GM19463 (cell line): ENCODE measurements at regions not wholly inside any gene's neighbourhood (a gene's known extent, or its start where the extent isn't known, plus 50 kb on each side); places are given as distances from the start of the nearest gene placed in this dataset.

Experiments used
- ATAC-seq: cut with Tn5 transposase; IDR thresholded peaks from one replicate; pipeline ENCODE4 v1.9.1; 2021; ENCODE audit warnings: mild to moderate bottlenecking, moderate library complexity; ENCODE audit not compliant: unreplicated experiment

GRCh38 chr5:99928490-99928889 lies 606.7 kb upstream of the FAM174A start:
- no peak for ATAC-seq

- ATAC-seq, result peak; percentile 57
Measured at GRCh38 chr5:99926463-99926862, 608.7 kb upstream of the FAM174A start.

- ATAC-seq, result no peak
Measured at GRCh38 chr5:99922386-99922785, 612.8 kb upstream of the FAM174A start.

DNA sequence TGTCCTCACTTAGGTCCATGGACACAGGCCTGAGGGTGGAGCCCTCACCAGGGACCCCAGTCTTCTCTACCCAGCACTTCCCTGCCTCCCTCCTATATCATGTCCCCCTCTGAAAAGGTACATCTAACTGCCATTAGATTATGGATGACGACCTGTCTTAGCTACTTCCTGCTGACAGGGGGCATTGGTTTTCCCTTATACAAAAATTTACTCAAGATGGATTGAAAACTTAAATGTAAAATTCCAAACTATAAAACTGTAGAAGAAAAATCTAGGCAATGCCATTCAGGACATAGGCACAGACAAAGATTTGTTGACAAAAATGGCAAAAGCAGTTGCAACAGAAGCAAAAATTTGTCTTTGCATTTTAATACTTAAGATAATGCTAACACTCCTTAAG lies 623.2 kb upstream of the FAM174A start:
- ATAC-seq, result no peak

DNA sequence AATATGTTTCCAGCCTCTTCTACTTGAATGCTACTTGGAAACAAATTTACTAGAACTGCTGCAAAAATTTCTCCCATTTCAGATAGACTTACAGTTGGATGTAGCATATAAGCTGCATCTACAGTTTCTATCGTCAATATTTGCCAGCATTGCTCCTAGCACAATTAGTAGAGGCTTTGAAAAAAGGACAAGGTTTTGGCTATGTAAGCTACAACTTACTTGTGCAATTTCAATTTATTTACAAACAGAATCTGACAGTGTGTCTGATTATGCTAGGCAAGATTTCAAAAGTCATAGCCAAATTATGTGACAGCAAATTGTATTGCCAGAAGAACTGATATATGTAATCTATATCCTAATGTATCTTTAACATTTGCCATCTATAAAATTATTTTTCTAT lies 628.4 kb upstream of the FAM174A start:
- ATAC-seq, result no peak

DNA sequence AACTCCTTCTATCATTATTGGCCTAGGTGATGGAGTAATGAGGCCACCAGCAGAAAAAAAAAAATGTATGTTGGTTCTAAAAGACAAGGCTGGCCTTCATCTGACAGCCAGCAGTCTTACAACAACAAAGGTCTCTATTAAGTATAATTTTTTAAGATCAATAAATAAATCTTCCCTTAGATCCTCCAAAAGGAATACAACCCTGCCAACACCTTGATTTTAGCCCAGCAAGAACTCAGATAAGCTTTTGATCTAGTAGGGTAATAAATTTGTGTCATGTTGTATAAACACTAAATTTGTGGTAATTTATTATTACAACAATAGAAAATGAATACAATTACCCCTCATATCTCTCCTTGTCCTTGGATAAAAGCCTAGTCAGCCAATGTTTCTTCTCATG lies 633.2 kb upstream of the FAM174A start:
- ATAC-seq, result no peak

DNA sequence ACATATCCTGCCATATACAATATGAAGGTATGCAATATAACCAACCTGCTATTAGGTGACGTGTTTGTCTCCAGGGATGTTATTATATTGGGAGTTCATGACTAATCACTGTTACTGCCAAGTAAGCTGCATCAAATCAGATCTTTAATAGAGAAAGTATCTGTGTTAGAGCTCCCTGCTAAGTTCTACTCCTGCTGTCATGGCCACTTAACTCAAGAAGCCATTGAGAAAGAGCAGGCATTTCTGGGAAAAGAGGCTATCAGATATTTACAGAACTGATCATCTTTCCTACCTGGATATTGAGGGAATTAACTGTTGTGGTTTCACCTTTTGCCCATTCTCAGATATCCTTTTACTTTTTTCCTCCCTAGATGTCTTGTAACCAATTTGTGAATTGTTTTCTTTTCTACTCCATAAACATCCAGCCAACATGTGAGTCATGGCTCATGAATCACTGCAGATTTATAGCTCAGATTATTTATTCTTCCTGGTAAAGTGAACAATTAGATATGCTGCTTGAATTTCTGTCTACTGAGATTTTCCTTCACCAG lies 634.8 kb upstream of the FAM174A start:
- no peak for ATAC-seq

DNA sequence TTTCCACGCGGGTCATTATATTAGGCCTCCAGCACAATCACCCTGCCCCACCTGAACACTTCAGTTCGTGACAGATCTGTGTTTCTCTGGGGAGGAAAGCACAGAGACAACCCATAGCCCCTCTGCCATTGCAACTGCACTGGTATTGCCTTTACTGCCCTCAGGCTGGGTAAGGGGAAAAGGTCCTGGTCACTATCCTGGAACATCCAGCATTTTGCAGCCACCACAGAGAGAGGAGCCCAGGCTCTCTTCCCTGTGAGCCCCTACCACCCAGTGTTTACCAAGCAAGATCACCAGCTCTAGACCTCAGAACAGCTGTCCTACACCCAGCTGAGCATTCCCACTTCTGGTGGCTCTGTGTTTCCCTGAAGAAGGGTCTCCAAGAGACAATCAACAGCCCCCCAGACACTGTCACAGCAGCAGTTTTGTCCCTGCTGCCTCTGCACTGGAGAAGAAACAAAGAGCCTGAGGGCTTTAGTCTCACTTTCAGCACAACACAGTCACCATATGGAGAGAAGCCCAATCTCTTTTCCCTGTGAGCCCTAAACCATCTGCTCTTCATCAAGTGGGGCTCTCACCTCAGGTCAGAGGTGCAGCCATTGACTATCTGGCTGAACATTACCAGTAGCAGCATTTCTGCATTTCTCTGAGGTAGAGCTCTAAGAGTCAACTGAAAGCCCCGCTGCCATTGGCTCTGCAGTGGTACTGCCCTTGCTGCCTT lies 655.2 kb upstream of the FAM174A start:
- no peak for ATAC-seq

- ATAC-seq, result no peak
Measured at GRCh38 chr5:99878830-99879229, 656.3 kb upstream of the FAM174A start.

DNA sequence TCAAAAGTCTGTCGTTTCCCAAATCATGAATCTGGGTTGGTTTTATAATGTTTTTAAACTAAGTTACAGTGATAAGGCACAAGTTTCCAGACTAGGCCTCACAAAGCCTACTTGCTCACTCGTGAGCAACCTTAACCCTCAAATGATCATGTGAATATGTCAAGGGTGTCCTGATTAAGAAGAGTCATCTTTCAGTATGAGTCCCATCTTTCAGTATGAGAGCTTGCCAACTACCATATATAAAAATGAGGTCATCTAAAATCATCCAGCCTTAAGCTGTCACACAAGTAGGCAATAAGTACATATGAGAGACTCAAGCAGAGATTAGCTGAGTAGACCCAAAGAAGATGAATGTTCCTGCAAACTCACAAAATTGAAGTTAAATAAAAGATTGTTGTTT lies 668.4 kb upstream of the FAM174A start:
- ATAC-seq, result peak; percentile 97

GRCh38 chr5:99865159-99865558 lies 670.0 kb upstream of the FAM174A start:
- ATAC-seq, result no peak

DNA sequence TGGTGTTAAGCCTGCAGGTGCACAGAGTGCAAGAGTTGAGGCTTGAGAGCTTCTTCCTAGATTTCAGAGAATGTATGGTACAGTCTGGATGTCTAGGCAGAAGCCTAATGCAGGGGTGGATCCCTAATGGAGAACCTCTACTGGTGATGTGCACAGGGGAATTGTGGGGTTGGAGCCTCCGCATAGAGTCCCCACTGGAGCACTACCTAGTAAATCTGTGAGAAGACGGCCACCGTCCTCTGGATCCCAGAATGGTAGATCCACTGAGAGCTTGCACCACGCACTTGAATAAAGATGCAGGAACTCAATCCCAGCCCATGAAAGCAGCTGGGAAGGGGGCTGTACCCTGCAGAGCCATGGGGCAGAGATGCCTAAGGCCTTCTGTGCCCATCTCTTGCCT lies 699.4 kb upstream of the FAM174A start:
- ATAC-seq, result no peak

GRCh38 chr5:99827136-99827535 lies 708.0 kb upstream of the FAM174A start:
- no peak for ATAC-seq

GRCh38 chr5:99817796-99818195 lies 717.4 kb upstream of the FAM174A start:
- ATAC-seq, result no peak

DNA sequence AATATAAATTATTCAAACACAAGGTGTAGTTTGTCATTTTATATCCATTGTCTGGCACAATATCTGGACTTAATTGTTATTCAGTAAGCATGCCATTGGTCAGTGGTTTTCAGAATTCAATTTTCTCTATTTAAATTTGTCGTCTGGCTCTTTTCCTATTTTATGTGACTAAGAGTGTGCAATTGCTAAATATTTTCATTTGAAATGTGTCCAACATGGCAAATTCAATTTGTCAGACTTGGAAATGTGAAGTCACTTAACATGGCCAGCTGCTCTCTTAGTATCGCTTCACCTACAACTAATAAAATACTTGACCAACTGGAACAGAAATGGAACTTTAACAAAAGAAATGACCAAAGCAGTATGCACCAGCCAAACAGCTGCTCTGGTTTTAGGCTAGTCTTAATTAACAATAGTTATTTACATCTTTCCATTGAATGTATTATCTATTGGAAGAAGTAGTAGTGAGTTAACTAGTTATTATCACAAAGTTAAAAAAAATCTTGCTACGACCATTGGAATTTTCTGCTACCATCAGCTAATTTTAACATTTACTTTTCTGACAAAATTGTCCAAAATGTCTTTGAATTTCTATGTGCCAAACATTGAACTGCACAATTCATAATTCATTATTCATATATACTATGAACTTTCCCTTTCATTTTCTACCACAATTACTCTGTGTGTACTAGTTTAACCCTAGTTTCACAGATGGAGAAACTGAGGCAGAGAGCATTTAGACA lies 720.7 kb upstream of the FAM174A start:
- no peak for ATAC-seq

DNA sequence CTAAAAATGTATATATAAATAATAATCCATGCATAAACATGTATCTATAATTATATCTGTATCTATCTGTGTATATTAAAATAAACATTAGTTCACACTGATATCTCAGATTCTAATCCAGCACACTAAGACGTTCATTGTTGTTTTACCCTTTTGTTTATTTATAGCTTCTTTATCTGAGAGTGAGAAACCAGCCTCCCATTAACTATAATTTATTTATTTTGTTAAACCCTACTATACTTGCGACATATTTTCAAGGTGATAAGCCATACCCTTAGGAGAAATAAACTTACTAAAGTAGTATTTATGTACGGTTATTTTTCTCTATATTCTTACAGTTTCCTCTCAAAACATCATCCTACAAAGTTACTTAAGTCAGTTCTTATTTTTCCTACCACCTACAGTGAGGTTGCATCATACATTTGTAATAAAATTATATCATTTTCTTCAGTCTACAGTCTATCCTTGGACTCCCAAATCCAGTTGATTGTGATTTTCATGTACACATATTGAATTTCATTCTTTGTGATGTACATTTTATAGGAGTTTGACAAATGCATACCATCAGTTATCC lies 726.4 kb upstream of the FAM174A start:
- no peak for ATAC-seq

DNA sequence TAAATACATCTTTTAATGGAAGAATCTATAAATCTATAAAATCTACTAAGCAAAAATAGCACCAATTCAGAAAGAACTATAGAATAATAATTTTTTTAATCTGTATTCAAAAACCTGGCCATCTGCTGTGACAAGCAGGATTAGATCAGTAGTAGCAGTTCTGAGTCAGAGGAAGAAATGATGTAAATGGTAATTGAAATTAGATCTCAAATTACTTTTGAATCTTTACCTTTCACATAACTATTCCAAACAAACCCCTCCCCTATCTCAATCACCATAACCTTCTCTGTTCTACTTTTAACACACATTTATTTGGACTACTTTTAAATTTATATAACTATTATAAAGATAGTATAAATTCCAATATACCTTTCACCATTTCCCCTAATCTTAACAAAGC lies 727.8 kb upstream of the FAM174A start:
- no peak for ATAC-seq

GRCh38 chr5:99795031-99795430 lies 740.1 kb upstream of the FAM174A start:
- no peak for ATAC-seq

DNA sequence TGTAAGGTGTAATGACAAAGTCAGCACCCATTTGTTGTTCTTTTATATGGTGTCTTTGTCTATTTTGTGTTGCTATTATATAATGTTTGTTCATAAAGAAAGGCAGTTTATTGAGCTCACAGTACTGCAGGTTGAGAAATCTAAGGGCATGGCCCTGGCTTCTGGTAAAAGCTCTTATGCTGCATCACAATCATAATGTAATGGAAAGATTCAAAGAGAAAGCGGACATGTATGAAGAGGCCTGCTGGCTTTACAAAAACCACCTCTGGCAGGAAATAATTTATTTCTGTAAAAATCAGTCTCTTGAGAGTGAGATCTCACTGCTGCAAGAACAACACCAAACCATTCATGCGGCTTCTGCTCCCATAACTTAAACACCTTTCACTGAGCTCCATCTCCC lies 746.7 kb upstream of the FAM174A start:
- ATAC-seq, result no peak

DNA sequence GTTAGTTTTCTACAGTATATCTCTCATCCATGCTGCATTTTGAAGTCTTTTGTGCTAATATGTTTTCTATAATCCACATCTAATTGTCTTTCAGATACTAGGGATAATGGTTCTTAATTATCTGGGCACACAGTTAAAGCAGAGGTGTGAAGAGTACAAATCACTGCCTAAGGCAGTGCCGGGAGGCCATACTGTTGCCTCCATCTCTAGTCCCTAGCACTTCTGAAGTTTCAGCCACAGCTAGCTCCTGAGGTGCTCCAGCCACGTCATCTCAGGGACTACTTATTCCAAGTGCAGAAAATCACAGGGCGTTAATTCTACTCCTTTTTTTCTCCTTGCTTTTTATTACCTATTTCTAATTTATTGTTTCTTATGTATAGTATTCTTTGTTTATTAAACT lies 760.0 kb upstream of the FAM174A start:
- ATAC-seq, result no peak

DNA sequence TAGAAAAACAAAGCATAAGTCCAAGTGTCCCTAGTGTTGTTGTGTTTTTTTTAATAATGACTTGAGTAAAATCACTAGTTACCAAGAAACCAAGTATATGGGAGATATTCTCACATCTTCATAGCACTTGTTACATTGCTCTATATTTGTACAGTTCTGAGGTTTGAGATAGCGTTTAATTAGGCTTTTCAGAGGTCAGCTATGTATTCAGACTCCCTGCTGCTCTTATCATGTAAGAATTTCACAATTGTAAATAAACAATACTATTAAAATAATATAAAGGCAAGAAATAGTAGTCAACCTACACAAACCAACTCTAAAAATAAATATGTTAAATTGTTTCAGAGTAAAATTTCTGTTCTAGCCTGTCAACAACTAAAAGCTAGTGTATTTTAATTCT lies 761.9 kb upstream of the FAM174A start:
- ATAC-seq, result no peak

DNA sequence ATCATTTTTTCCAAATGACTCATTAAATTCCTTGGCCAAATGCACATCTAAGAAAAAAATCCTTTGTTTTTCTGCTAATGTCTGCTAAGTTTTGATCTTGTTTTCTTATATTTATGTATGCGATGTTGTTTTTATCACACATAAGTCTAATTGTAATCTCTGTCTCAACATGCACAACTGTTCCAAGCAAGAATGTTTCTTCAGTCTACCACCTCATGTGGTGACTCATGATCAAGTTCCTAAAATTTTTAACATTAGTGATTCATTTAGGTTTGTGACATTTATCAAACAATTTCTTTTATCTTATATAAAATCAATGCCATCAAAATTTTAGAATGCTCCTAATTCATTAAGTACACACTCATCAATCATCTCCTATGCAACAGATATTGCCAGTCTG lies 763.9 kb upstream of the FAM174A start:
- ATAC-seq, result no peak
